ENCODE measurements at regions not wholly inside any gene's neighbourhood (a gene's known extent, or its start where the extent isn't known, plus 50 kb on each side); places are given as distances from the start of the nearest gene placed in this dataset.

GRCh38 chr5:6995115-6995514 lies 281.9 kb downstream of the TENT4A start:
- DNase-seq (ENCODE audit: low read depth in 2 of 3, low spot score in 2 of 3) = no peak

- no peak for DNase-seq (ENCODE audit: low read depth in 2 of 3, low spot score in 2 of 3)
Measured at GRCh38 chr5:7000310-7000709, 287.1 kb downstream of the TENT4A start.

DNA sequence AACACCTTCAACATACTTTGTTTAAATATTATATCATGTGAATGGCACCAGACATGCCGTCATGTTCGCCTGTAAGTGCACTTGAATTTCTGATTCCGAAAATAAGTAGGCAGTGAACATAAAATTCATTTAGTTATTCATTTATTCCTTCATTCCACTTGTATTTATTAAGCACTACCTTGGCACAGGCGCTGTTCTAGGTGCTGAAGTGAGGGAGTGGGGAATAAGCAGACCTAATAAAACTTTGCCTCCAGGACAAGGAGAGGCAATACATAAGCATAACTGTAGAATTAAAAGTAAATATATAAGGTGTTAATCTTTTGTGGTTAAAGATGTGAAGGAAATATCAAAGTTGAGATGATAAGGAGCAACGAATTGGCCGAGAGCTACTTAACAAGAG lies 297.4 kb downstream of the TENT4A start:
- DNase-seq (ENCODE audit: low read depth in 2 of 3, low spot score in 2 of 3) = no peak

DNA sequence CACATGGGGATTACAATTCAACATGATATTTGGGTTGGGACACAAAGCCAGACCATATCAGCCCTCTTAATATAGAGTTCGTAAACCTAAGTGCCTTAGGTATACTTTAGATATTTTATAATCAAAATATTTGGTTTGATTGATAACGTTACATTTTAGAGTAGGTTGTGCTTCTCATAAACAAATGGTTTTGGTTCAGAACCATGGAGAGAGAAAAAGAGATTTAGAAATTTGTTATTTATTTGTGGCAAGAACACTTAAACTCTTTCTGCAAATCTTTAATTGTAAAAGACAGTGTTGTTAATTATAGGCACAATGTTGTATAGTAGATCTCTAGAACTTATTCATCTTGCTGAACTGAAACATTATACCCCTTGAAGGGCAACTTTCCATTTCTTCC lies 298.8 kb downstream of the TENT4A start:
- DNase-seq (ENCODE audit: low read depth in 2 of 3, low spot score in 2 of 3) = no peak

DNA sequence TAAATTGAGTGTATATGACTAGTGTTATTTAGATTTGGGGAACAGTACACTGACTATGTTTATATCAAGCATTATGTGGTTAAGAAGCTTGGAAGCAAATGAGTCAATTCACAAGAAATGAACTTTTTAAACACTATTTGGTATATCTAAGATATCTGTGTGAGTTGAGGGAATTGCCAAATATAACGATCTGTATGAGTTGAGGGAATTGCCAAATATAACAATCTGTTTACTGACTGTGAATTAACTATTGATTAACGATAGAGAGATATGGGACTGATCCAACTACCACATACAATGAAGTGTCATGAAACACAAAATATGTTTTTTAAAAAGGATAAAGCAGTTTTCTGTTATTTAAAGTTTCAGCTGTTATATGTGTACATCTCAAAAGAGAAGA lies 301.4 kb downstream of the TENT4A start:
- DNase-seq (ENCODE audit: low read depth in 2 of 3, low spot score in 2 of 3) = no peak

- no peak for DNase-seq (ENCODE audit: low read depth in 2 of 3, low spot score in 2 of 3)
Measured at GRCh38 chr5:7015586-7016256, 302.5 kb downstream of the TENT4A start.

DNA sequence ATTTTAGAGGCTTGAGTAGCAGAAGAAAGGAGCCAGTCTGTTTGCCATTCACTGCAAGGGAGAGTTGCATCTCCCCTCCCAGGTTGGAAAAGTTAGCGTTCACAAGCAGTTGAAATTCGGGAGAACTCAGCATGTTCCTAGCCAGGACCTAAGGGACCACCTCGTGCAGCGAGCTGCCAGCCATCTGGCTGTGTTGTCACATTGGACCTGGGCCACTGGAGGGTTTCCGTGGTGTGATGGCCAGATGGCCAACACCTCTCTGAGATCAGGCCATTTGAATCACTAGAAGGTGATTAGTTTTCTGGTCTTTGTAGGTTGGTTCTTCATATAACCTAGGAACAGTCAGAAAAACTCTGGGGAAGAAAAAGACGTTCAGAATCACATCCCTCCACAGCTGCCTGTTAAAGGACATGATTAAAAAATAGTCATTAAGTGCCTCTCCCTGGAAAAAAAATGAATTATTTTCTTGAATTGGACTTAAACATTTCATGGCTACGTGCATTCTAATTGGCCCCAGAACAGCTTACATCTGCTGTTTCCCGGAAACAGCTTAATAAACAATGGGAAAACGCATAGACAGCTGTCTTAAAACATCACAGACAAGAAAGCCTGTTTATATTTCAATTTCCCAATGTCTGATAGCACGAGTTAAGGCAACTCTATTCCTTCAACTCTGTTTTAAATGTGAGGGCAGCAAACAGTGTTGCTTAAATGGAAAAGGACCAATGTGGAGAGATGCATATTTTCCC lies 303.9 kb downstream of the TENT4A start:
- DNase-seq (ENCODE audit: low read depth in 2 of 3, low spot score in 2 of 3) = no peak

DNA sequence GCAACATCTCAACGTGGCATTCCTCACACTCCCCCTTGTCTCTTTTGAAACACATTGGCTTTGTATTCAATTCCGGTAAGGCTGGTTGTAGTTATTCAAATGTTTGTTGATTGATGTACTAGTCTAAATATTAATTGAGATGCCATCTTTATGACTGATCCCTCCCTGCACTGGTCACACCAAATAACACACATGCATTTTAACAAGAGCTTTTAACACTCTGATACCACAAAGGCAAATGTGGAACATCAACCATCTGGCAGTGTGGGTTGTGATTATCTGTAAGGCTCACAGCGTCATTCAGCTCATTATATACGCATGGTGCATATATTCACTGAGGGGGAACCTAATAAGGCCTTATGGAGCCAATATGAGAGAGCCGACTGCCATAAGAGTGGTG lies 305.0 kb downstream of the TENT4A start:
- no peak for DNase-seq (ENCODE audit: low read depth in 2 of 3, low spot score in 2 of 3)

- no peak for DNase-seq (ENCODE audit: low read depth in 2 of 3, low spot score in 2 of 3)
Measured at GRCh38 chr5:7018601-7019000, 305.4 kb downstream of the TENT4A start.

GRCh38 chr5:7036192-7036835 lies 323.1 kb downstream of the TENT4A start:
- no peak for DNase-seq (ENCODE audit: low read depth in 2 of 3, low spot score in 2 of 3)

- DNase-seq (ENCODE audit: low read depth in 2 of 3, low spot score in 2 of 3) = no peak
Measured at GRCh38 chr5:7039074-7039473, 325.8 kb downstream of the TENT4A start.

GRCh38 chr5:7040111-7040510 lies 326.9 kb downstream of the TENT4A start:
- no peak for DNase-seq (ENCODE audit: low read depth in 2 of 3, low spot score in 2 of 3)

GRCh38 chr5:7043797-7044196 lies 330.6 kb downstream of the TENT4A start:
- DNase-seq (ENCODE audit: low read depth in 2 of 3, low spot score in 2 of 3) = no peak

DNA sequence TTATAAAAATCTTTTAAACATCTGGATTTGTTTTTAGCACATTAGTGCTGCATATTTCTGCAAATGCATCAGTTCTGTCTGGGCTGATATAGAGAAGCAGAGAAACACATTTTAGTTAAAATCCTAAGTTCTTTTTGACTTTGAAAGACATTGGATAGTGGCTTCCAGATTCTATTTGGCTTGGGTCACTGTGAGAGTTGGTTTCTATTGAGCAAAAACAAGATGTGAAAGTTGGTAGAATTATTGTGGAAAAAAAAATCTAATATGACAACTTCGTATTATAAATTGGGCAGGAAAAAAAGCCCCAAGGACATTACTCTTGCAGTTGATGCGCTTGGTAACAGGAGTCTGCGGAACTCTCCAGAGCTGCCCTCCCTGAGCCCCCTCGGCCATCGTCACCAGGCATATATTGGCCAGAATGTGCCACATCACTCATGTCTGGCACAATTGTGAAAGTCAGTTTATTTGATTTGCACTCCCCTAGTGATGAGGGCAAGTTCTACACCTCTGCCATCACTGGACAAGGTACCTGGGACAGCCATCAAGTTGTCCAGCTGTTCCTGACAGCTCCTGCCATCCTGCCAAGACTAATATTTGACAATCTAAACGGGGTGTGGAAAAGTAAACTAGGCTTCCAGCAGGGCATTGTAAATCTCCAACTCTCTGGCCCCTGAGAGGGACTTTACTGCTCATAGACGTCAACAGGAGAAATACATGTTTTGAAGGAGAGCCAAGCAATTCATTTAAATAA lies 334.5 kb downstream of the TENT4A start:
- no peak for DNase-seq (ENCODE audit: low read depth in 2 of 3, low spot score in 2 of 3)

GRCh38 chr5:7050986-7051385 lies 337.8 kb downstream of the TENT4A start:
- DNase-seq (ENCODE audit: low read depth in 2 of 3, low spot score in 2 of 3) = no peak

DNA sequence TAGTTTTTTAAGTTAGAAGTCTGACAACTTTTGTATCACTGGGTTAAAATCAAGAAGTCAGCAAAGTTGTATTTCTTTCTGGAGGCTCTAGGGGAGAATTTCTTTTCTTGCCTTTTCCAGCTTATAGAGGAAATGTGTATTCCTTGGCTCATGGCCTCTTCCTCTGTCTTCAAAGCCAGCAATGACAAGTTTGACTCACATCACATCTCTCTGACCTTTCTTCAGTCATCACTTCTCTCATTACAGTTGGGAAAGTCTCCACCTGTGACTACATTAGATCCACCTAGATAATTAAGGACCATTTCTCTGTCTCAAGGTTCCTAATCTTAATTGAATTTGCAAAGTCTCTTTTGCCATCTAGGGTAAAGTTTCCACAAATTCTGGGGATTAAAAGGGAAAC lies 339.9 kb downstream of the TENT4A start:
- no peak for DNase-seq (ENCODE audit: low read depth in 2 of 3, low spot score in 2 of 3)

DNA sequence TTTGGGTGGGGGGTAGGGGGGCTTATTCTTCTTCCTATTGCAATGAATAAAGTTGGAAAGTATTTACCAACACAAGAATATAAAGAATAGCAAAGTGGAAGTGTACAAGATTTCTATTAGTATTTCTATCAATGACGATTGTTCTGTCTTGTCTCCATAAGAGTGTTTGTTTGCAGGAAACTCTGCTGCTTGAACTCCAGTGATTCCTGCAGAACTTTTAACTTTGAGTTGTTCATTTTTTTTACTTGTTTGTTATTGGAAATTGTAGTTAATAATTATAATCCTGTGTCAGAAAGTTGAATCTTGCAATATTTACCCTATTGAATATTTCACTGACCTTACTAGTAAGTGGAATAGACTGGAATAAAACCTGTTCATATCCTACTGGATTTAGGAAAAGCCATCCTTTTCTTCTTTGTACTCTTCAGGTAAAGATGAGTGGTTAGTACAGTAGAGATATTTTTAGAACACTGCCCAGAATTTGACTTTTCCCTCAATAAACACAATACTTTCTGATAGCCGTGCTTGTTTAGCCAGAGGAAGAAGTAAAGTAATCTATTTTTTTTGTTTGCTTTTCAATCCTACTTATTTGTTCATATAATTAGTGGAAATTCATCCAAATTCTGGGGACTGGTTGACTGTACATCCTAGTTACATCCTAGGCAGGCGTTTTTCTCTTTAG lies 340.4 kb downstream of the TENT4A start:
- no peak for DNase-seq (ENCODE audit: low read depth in 2 of 3, low spot score in 2 of 3)

- no peak for DNase-seq (ENCODE audit: low read depth in 2 of 3, low spot score in 2 of 3)
Measured at GRCh38 chr5:7066471-7067235, 329.3 kb upstream of the ADCY2 start.

- DNase-seq (ENCODE audit: low read depth in 2 of 3, low spot score in 2 of 3) = no peak
Measured at GRCh38 chr5:7068156-7068555, 327.8 kb upstream of the ADCY2 start.

- no peak for DNase-seq (ENCODE audit: low read depth in 2 of 3, low spot score in 2 of 3)
Measured at GRCh38 chr5:7068899-7069298, 327.0 kb upstream of the ADCY2 start.

Measured in hematopoietic multipotent progenitor cell (in vitro differentiated cells).